ENCODE measurements at regions not wholly inside any gene's neighbourhood (a gene's known extent, or its start where the extent isn't known, plus 50 kb on each side); places are given as distances from the start of the nearest gene placed in this dataset.

DNA sequence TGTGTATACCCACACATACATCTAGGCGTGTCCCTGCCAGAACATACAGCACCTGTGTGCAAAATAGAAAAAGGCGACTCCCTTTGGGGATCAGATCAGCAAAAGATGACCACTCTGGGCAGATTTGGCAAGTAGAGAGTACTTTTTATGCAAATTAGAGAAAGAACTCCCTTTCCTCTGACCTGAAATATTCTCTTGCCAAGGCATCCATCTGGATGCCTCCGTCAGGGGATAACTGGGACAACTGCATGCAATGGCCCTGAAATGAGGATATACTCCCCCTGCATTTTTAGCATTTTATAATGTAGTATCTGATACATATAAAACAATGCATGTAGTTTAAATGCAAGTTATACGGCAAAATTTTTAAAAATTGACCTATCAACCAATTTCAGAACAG lies 247.7 kb downstream of the ICOS start:
- DNase-seq (ENCODE audit: low read depth): no peak
- H3K4me3 ChIP-seq (replicated peaks; ENCODE audit: low read depth, low read length): no peak overlapping the region
- TF ChIP-seq, protein P1, sequence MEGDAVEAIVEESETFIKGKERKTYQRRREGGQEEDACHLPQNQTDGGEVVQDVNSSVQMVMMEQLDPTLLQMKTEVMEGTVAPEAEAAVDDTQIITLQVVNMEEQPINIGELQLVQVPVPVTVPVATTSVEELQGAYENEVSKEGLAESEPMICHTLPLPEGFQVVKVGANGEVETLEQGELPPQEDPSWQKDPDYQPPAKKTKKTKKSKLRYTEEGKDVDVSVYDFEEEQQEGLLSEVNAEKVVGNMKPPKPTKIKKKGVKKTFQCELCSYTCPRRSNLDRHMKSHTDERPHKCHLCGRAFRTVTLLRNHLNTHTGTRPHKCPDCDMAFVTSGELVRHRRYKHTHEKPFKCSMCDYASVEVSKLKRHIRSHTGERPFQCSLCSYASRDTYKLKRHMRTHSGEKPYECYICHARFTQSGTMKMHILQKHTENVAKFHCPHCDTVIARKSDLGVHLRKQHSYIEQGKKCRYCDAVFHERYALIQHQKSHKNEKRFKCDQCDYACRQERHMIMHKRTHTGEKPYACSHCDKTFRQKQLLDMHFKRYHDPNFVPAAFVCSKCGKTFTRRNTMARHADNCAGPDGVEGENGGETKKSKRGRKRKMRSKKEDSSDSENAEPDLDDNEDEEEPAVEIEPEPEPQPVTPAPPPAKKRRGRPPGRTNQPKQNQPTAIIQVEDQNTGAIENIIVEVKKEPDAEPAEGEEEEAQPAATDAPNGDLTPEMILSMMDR (IDR thresholded peaks at IDR 0.05; ENCODE audit: low read length, missing control alignments): no peak

DNA sequence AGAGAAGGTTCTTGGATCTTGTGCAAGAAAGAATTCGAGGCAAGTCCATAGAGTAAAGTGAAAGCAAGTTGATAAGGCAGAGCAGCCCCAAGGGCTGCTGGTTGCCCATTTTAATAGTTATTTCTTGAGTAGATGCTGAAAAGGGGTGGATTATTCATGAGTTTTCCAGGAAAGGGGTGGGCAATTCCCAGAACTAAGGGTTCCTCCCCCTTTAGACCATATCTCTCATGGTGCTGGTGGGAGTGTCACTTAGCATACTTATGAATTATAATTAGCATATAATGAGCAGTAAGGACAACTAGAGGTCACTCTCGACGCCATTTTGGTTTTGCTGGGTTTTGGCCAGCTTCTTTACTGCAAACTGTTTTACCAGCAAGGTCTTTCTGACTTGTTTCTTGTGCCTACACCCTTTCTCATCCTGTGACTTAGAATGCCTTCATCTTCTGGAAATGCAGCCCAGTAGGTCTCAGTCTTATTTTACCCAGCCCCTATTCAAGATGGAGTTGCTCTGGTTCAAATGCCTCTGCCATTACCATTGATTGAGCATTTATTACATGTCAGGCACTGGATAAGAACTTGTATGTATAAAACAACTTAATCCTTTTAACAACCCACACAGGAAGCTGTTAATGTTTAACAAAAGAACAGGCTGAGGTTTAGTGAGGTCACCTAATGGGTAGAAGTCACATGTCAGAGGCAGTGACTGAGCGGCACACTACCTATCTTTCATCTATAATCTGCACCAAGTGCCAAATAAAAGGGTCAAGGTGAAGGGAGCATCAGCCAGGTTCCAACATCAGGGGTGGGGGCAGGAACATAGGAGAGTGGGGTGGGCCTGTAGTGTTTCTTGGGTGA lies 250.9 kb downstream of the ICOS start:
- DNase-seq (ENCODE audit: low read depth): no peak
- TF ChIP-seq, protein P1 (IDR thresholded peaks at IDR 0.05; ENCODE audit: low read length, missing control alignments): no peak
- no peak overlapping the region for H3K4me3 ChIP-seq (replicated peaks; ENCODE audit: low read depth, low read length)

DNA sequence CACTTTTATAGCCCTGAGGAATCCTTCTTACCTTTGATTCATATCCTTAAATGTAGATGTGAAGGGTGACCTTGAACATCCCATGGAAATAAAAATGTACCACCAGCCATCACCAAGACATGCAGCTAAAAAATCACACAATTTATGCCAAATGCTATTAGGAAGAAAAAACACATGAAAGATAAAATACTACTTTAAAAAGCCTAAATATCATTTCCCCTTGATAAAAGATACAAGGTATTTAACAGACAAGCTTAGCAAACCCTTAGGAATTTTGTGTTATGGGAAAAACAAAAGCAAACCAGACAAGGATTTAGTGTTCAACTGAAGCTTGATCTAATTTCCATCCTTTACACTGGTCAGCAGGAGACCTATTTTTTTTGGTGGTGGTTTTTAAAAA lies 255.0 kb downstream of the ICOS start:
- TF ChIP-seq, protein P1 (IDR thresholded peaks at IDR 0.05; ENCODE audit: low read length, missing control alignments): no peak
- no peak overlapping the region for H3K4me3 ChIP-seq (replicated peaks; ENCODE audit: low read depth, low read length)
- DNase-seq (ENCODE audit: low read depth): no peak

- TF ChIP-seq, protein P1 (IDR thresholded peaks at IDR 0.05; ENCODE audit: low read length, missing control alignments): no peak
- DNase-seq (ENCODE audit: low read depth): no peak
- H3K4me3 ChIP-seq (replicated peaks; ENCODE audit: low read depth, low read length): no peak overlapping the region
Measured at GRCh38 chr2:204195498-204195897, 258.9 kb downstream of the ICOS start.

- no peak overlapping the region for H3K4me3 ChIP-seq (replicated peaks; ENCODE audit: low read depth, low read length)
- DNase-seq (ENCODE audit: low read depth): no peak
- TF ChIP-seq, protein P1 (IDR thresholded peaks at IDR 0.05; ENCODE audit: low read length, missing control alignments): no peak
Measured at GRCh38 chr2:204197336-204198005, 260.9 kb downstream of the ICOS start.

DNA sequence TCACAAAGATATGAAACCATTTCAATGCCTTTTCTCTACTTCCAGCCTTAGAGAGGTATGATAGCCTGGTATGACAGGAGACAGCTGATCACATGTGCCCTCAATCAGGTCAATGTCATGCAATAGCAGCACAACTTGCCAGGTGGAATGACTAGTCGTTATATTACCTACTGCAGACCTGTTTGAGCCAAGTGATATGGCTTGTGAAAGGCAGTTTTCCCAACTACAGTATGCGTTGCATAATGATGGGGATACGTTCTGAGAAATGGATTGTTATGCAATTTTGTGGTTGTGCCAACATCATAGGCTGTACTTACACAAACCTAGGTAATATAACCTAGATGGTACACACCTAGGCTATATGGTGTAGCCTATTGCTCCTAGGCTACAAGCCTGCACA lies 262.8 kb downstream of the ICOS start:
- TF ChIP-seq, protein P1 (IDR thresholded peaks at IDR 0.05; ENCODE audit: low read length, missing control alignments): no peak
- no peak overlapping the region for H3K4me3 ChIP-seq (replicated peaks; ENCODE audit: low read depth, low read length)
- no peak for DNase-seq (ENCODE audit: low read depth)
